GM21576 (cell line): ENCODE measurements at regions not wholly inside any gene's neighbourhood (a gene's known extent, or its start where the extent isn't known, plus 50 kb on each side); places are given as distances from the start of the nearest gene placed in this dataset.
"Not testable (repeated sequence)": the region's sequence is repeated elsewhere in the genome, so short reads cannot be mapped to it uniquely, and the experiment has no call there.

ENCODE experiments used
- ATAC-seq: cut with Tn5 transposase; IDR thresholded peaks from one replicate; pipeline ENCODE4 v1.9.1; 2021; ENCODE audit warnings: mild to moderate bottlenecking, moderate library complexity; ENCODE audit not compliant: unreplicated experiment

DNA sequence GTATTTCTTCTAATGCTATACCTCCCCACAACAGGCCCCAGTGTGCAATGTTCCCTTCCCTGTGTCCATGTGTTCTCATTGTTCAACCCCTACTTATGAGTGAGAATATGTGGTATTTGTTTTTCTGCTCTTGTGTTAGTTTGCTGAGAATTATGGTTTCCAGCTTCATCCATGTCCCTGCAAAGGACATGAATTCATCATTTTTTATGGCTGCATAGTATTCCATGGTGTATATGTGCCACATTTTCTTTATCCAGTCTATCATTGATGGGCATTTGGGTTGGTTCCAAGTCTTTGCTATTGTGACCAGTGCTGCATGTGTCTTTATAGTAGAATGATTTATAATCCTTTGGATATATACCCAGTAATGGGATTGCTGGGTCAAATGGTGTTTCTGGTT lies 95.7 kb upstream of the HEY2 start:
- ATAC-seq: not testable (repeated sequence)

DNA sequence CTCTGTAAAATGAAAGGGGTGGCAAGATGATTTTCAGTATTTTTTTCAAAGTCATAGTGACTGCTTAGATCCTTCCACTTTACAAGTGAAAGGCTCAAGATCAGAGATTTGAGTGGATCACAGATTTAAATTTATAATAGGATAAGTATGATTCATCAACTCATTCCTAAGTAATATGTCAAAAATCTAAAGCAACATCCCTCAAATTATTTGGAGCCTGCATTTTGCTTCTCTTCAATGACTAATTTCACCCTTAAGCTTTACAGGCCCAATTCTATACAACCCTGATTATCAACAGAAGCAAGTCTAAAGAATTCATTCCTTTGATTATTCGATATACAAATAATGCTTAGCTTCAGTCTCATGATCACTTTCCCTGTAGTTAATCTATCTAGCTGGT lies 93.9 kb upstream of the HEY2 start:
- ATAC-seq: no peak

DNA sequence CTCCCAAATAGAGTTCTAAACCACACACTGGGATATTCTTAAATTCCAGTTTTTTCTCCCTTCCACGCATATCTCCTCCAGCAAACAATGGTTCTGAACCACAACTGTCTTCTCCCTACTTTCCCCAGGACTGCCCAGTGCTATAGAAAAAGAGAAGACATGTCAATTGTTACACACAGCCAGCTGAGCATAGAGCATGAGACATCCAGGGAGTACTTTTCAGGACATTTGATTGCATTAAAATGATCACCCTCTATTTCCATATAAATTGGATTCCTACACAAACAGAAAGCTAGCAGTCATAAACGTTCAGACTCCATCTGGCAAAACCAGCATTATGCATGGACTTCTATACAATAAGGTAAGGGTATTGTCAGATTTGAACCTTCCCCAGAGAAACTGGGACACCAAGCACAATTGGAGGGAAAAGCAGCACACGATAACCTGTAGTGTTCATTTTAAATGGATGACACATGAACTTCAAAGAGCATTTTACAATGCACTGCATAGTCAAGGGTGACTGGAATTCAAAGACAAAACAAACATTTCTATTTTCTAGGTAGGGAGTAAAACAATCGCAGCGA lies 93.1 kb upstream of the HEY2 start:
- ATAC-seq: no peak

DNA sequence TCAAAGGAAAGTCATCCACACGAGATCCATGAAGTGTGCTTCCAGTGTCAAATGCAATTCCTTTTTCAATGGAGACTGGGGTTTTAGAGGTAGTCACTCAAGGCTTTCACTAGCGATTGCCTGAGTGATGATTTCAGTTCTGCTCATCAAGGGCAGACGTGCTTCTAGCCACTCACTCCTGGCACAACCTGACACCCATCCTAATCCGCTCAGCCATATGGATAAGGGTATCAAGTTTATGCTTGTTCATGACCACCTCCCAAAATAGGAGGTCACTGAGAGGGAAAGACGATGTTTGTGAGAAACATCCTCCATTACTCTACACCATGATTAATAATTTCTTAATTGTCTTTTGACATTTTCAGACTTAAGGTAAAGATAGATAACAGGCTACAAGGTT lies 91.3 kb upstream of the HEY2 start:
- no peak for ATAC-seq

DNA sequence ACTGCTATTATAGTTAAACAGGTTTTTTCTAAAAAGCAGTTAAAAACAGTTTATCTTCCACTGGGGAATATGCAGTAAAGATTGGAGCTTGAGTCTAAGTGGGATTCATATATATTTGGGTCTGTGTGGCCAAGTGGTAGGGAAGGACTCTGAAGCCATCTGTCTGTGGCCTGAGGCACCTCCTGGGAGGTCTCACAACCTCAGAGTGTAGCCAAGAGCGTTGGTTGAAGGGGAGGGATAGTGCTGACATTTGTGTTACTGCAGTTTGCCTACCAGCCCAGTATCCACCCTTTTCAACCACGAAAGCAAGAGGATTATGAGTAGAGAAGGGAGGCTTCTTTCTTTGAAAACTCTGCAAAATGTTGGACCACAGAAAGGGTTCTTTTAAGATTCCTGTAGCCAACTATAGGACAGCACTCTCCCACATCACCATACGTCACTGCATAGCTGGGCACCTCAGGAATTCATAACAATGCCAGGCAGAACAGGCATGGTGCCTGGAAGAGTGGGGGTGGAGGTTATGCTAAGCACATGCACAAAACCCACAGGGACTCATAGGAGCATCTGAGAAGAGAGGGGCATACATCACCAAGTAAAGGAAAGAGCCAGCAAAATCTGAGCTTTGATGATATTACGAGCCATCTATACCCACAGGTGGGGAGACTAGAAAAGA lies 90.5 kb upstream of the HEY2 start:
- no peak for ATAC-seq

DNA sequence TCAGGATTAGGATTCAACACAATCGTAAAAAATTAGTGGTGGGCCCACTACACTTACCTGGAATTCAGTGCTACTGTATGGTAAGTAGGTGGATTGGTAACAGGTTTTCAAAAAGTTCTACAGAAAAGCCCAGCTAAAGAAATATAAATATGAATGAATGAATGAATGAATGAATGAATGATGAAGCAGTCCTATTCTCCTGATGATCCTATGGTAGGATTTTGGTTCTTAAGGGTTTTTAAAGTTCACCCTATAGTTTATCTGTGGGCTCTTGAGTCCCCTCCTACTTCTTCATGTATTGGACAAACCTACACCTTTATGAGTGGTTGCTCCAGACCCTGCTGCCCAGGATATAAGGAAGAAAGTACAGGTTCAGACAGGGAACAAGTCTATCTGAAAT lies 89.5 kb upstream of the HEY2 start:
- ATAC-seq: no peak

DNA sequence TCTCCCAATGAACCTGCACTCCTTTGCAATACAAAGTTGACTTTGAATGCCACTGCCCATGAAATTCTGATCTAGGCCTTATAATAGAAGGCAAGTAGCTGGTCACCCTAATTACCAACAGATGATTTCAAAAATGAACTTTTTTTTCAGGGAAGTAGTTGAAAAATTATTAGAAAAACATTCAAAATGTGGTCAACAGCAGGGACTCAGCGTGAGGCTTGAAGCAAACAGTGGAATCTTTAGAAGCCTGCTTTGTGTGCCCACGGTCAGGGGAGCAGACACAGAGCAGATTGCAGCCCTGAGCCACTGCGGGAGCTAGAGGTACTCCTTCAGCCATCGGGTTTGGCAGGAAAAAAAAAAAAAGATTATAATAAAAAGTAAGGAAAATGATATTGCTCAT lies 87.1 kb upstream of the HEY2 start:
- ATAC-seq: no peak

DNA sequence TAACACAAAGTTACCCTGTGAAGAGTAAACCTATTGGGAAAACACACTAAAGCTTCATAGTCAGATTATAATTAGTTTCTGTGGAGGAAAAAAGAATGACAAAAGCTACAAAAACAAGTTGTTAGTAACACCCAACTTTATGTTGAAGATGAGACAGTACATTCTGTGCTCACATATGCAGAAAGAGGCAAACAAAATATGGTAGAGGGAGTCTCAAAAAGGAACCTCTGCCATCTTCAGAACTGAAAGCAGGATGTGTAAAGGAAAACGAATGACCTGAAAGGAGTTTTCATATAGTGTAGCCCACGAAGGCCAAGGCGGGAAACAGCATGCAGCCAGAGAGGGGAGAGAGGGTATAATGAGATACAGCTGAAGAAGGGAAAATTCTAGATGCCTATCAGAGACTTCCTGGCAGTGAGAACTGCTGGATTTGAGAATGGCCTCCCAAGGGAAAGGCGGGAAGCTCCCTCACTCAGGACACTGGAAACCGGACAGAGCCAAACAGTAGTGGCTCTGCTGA lies 84.1 kb upstream of the HEY2 start:
- no peak for ATAC-seq

DNA sequence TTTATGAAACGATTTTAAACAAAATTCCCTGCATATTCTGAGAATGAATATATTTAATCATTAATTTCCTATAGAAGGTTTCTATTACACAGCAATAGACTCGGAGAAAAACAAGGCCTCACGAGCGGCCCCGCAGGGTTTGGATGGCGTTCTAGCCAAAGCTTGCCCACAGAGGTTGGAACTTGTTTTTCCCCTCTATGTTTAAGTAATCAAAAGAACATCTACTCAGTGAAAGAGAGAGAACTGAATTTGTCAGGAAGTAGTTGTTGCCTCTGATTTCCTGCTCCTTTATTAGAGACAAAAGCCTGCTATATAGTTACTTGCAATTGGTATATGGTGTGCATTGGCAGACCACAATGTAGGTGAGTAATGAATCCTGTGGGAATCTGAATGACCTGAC lies 82.1 kb upstream of the HEY2 start:
- no peak for ATAC-seq

DNA sequence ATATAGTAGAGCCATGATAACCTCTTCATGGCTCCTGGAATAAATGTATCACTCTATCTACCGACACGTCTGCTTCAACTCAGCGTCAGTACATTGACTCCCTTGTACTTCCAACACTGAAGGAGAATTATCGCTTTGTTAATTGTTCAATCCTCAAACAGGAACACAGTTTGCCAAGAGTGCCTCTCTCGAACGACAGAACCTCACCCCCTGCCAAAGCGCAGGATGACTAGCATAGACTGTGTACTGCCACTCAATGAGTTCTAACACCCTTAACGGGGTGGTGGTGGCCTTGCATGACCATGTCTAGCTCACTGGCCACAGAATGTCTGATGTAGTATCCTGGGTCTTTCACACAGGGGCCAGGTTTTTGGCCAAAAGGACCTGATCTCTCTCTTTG lies 81.4 kb upstream of the HEY2 start:
- no peak for ATAC-seq

DNA sequence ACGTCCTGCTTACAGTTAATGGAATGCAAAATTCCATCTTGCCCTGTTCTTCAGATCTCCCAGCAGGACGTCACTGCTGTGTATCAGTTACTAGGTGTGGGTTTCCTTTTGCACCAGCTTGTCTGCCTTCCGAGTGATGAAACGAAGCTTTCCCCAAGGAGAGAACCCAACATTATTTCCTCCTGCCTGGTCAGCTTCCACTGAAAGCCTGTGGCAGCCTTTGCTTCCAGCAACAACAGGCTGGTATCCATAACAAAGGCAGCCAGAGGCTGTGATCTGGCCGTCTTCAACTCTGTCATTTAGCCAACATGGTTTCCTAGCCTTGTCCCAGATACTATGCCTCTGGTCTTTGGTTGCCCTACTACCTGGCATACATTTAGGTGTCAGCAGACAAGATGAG lies 78.9 kb upstream of the HEY2 start:
- no peak for ATAC-seq

DNA sequence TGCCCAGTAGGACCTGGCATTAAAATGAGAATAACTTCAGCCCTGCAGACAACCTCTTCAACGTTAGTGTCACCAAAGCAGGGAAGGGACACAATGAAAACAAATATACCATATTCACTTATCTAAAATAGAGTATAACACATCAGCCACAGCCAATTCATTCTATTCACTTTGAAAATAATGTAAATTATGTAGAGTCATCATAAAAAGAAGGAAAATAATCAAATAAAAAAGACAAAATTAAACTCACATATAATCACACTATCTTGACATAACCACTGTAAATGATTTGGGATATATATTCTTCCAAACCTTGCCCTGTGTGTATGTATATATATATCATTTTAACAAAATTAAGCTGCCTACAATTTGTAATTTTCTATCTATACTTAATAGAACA lies 78.1 kb upstream of the HEY2 start:
- ATAC-seq: no peak

DNA sequence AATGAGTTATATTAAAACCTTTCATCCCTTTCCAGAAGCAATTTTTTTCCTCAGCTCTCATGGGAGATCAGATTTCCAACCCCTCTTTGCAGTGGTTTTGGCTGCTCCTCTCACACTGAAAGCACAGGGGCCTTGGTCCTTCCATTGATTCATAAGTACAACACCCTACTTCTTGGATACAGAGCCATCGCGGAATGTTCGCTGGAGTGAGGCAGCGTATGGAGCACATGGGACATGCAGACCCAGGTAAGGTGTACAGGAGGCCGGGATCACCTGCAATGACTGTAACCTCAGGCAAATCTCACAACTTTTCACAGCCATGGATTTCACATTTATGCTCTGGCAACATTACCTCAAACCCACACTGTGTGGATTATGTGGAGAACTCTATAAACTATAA lies 75.2 kb upstream of the HEY2 start:
- no peak for ATAC-seq

DNA sequence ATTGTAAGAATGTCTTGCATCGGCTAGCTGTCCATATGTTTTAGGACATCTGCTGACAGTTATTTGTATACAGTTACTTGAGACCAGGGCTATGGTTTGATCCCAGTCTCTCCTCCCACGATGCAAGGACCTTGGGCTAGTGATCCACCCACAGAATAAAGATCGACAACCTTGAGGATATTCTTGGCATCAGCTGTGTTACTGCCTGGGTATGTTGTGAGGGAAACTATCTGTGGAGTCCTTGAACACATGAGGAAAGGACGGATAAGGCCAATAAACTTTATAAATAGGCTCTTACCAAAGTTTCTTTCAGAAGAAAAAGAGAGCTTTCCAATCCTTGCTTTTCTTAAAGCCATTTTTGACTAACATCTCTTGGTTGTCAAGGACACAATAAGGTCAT lies 70.8 kb upstream of the HEY2 start:
- ATAC-seq: no peak

DNA sequence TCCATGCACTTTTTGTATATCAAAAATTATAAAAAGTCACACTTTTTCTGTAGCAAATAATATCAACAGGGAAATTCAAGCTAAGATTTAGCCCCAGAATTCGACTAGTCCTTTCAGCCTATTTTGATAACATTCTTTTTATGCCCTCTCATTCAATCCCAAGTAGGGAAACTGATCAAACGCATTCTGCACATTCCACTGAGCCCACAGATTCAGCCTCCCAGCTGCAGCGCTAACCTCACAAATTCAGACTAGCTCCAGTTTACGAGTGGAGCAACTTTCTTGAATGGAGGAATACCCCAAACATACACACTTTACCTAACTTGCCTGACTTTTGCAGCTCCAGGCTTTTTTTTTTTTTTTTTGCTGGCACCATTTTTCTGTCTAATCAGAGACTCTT lies 70.3 kb upstream of the HEY2 start:
- no peak for ATAC-seq

DNA sequence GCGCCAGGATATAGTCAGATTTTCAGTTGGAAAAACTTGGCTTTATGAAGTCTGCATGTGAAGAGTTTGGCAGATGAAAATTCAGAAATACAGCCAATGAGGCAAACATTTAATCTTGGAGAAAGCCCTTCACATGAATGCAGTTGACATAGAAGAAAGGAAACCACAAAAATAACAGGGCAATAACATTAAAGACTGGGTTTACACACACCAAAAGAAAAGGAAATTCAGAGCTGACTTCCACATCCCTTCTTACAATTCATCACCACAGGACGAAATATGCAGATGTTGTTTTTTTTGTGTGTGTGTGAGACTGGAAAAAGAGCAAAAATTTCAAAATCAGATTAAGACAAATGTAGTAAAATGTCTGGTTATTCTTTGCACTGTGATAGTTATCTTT lies 69.8 kb upstream of the HEY2 start:
- ATAC-seq: no peak

DNA sequence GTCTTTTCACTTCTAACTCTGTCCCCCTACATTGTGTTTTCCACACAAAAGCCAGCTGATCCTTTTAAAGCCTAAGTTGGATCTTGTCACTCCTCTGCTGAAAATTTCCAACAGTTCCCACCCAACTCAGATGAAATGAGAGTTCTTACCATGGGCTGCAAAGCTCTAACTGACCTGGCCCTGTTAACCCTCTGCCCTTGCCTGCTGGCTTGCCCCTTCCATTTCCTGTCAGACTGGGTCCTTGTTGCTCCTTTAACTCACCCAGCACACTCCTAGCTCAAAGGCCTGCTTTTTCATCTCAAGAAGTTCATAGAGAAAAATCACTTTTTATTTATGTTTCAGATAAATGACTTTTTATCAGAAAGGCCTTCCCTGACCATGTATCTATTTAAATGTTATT lies 66.5 kb upstream of the HEY2 start:
- no peak for ATAC-seq

DNA sequence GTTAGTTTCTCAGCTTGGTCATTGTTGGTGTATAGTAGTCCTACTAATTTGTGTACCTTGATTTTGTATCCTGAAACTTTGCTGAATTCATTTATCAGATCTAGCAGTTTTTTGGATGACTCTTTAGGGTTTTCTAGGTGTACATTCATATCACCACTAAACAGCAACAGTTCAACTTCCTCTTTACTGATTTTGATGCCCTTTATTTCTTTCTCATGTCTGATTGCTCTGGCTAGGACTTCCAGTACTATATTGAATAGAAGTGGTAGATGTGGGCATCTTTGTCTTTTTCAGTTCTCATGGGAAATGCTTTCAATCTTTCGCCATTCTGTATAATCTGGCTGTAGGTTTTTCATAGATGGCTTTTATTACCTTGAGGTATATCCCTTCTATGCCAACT lies 61.3 kb upstream of the HEY2 start:
- no peak for ATAC-seq

DNA sequence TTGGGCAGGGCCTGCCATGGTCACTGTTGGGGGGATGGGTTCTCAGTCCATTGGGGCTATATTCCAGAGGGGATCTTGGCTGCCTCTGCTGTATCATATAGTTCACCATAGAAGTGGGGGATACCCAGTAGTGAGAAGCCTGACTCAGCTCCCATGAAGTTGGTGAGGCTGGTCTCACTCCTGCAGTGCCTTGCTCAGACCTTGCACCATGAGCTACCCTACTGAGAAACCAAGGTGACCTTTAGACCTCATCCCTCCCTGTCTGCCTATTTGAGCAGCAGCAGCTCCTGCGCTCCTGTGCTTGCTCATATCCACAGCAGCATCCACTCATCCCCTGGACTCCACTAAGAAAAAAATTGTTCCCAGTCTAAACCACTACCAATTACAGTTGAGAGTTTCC lies 56.0 kb upstream of the HEY2 start:
- ATAC-seq: no peak

DNA sequence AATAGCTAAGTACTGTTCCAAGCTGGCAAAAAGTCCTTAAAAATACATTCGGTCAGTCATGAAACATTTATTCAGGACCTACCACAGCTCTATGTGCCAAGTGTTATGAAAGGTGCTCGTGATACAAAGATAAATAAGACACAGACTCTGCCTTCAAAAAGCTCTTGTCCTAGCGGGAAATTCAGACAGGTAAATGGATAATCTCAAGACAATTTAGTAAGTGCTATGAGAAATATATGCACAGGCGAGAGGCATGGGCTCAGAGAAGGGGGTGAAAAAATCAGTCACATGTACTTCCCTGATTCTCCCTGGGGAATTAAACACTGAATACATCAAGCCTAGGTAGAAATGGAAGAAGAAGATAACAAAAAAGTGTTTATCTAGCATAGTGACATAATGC lies 49.8 kb upstream of the HEY2 start:
- ATAC-seq: no peak
